PC-3 (cell line): ENCODE measurements at regions not wholly inside any gene's neighbourhood (a gene's known extent, or its start where the extent isn't known, plus 50 kb on each side); places are given as distances from the start of the nearest gene placed in this dataset.

Source experiments
- CTCF ChIP-seq: fragments of 300-600 bp; sonication (generic); conservative IDR thresholded peaks from 2 replicates; pipeline ENCODE4 v1.5.1; 2017; ENCODE audit warnings: antibody characterized with exemption, low read depth, mild to moderate bottlenecking, low read length
- EZH2 ChIP-seq: fragments of 300-600 bp; sonication (generic); IDR thresholded peaks from one replicate; pipeline ENCODE4 v1.6.1; 2017; ENCODE audit warnings: antibody characterized with exemption, mild to moderate bottlenecking, low read length; ENCODE audit not compliant: unreplicated experiment
- EZH2phosphoT487 ChIP-seq: fragments of 300-600 bp; sonication (generic); IDR thresholded peaks from 2 replicates; pipeline ENCODE4 v1.6.1; 2018; ENCODE audit warnings: mild to moderate bottlenecking, antibody characterized with exemption, low read length, borderline replicate concordance

GRCh38 chr14:86673523-86673969, 1143.6 kb downstream of the FLRT2 start:
- TF ChIP-seq CTCF (no peak), EZH2 (no peak), EZH2phosphoT487 (no peak)
